Esophagus muscularis mucosa (tissue), 4 donors: ENCODE measurements at regions not wholly inside any gene's neighbourhood (a gene's known extent, or its start where the extent isn't known, plus 50 kb on each side); places are given as distances from the start of the nearest gene placed in this dataset.

Source experiments
- EP300 ChIP-seq: sonication (generic); formaldehyde crosslinking; IDR thresholded peaks from one replicate; pipeline ENCODE4 v1.6.1; 2017; ENCODE audit warnings: antibody characterized with exemption
- POLR2A ChIP-seq: fragments of 450-650 bp; IDR thresholded peaks from one replicate; pipeline ENCODE4 v1.6.1; 2017; ENCODE audit warnings: antibody characterized with exemption, moderate library complexity, mild to moderate bottlenecking, low read depth
- POLR2AphosphoS5 ChIP-seq, 2 donors: sonication (generic); formaldehyde crosslinking; IDR thresholded peaks; one replicate each; pipeline ENCODE4 v1.6.1; 2017; ENCODE audit warnings: antibody characterized with exemption in 2 of 2
- TF ChIP-seq, protein P1 (sequence below), 3 experiments: fragments of 200-600 bp in 2 of 3; fragments of 450-650 bp in 1 of 3; sonication (generic) in 2 of 3; IDR thresholded peaks; one replicate each; pipeline ENCODE4 v1.5.1; 2017 to 2019; ENCODE audit warnings: antibody characterized with exemption in 3 of 3, mild to moderate bottlenecking in 2 of 3, moderate library complexity in 1 of 3

- TF ChIP-seq POLR2A (no peak), POLR2AphosphoS5 (IDR thresholded peaks at IDR 0.05) (no peak), EP300 (no peak)
- TF ChIP-seq, protein P1, sequence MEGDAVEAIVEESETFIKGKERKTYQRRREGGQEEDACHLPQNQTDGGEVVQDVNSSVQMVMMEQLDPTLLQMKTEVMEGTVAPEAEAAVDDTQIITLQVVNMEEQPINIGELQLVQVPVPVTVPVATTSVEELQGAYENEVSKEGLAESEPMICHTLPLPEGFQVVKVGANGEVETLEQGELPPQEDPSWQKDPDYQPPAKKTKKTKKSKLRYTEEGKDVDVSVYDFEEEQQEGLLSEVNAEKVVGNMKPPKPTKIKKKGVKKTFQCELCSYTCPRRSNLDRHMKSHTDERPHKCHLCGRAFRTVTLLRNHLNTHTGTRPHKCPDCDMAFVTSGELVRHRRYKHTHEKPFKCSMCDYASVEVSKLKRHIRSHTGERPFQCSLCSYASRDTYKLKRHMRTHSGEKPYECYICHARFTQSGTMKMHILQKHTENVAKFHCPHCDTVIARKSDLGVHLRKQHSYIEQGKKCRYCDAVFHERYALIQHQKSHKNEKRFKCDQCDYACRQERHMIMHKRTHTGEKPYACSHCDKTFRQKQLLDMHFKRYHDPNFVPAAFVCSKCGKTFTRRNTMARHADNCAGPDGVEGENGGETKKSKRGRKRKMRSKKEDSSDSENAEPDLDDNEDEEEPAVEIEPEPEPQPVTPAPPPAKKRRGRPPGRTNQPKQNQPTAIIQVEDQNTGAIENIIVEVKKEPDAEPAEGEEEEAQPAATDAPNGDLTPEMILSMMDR (IDR thresholded peaks at IDR 0.05): no peak
These were observed 161.7 kb upstream of the MVB12B start for GRCh38 chr9:126164796-126165525.
